ENCODE measurements at regions not wholly inside any gene's neighbourhood (a gene's known extent, or its start where the extent isn't known, plus 50 kb on each side); places are given as distances from the start of the nearest gene placed in this dataset.
"Not testable (repeated sequence)": the region's sequence is repeated elsewhere in the genome, so short reads cannot be mapped to it uniquely, and the experiment has no call there.

- TF ChIP-seq EZH2phosphoT487 (conservative IDR thresholded peaks at IDR 0.05; ENCODE audit: low read length) (no peak), CTCF (IDR thresholded peaks at IDR 0.05; ENCODE audit: insufficient read depth, low read length, poor library complexity, severe bottlenecking) (no peak)
- Histone ChIP-seq H3K9ac (ENCODE audit: low read length) (no peak overlapping the region), H3K4me3 (ENCODE audit: insufficient read depth, low read length, poor library complexity, severe bottlenecking) (no peak overlapping the region), H3K27me3 (ENCODE audit: low read length) (no peaks in the 10 kb centered on the region), H3K9me3 (ENCODE audit: insufficient read depth, low read length) (no peaks in the 10 kb centered on the region), H4K20me1 (ENCODE audit: low read depth, low read length) (no peaks in the 10 kb centered on the region), H2AFZ (ENCODE audit: low read depth, low read length, severe bottlenecking) (no peak overlapping the region), H3K79me2 (ENCODE audit: insufficient read depth, low read length) (no peaks in the 10 kb centered on the region), H3K9me2 (replicated peaks; ENCODE audit: insufficient read depth, low read length) (no peaks in the 10 kb centered on the region), H3K27ac (ENCODE audit: low read depth, low read length) (no peak overlapping the region), H3K36me3 (ENCODE audit: low read length) (no peaks in the 10 kb centered on the region), H3K4me2 (ENCODE audit: low read depth, low read length, poor library complexity, severe bottlenecking) (no peak overlapping the region), H3F3A (ENCODE audit: insufficient read depth) (no peaks in the 10 kb centered on the region)
Measured at GRCh38 chr7:112929421-112929820, 139.2 kb upstream of the TMEM168 start.

GRCh38 chr7:112926018-112926417, 135.8 kb upstream of the TMEM168 start:
- Histone ChIP-seq H3K36me3 (ENCODE audit: low read length) (no peaks in the 10 kb centered on the region), H3K27me3 (ENCODE audit: low read length) (no peaks in the 10 kb centered on the region), H3K9me3 (ENCODE audit: insufficient read depth, low read length) (no peaks in the 10 kb centered on the region), H3K4me3 (ENCODE audit: insufficient read depth, low read length, poor library complexity, severe bottlenecking) (no peak overlapping the region), H2AFZ (ENCODE audit: low read depth, low read length, severe bottlenecking) (no peak overlapping the region), H3K27ac (ENCODE audit: low read depth, low read length) (no peak overlapping the region), H3K79me2 (ENCODE audit: insufficient read depth, low read length) (no peaks in the 10 kb centered on the region), H3F3A (ENCODE audit: insufficient read depth) (no peaks in the 10 kb centered on the region), H3K9ac (ENCODE audit: low read length) (no peak overlapping the region), H3K4me2 (ENCODE audit: low read depth, low read length, poor library complexity, severe bottlenecking) (no peak overlapping the region), H3K9me2 (replicated peaks; ENCODE audit: insufficient read depth, low read length) (no peaks in the 10 kb centered on the region), H4K20me1 (ENCODE audit: low read depth, low read length) (no peaks in the 10 kb centered on the region)
- TF ChIP-seq EZH2phosphoT487 (conservative IDR thresholded peaks at IDR 0.05; ENCODE audit: low read length) (no peak), CTCF (IDR thresholded peaks at IDR 0.05; ENCODE audit: insufficient read depth, low read length, poor library complexity, severe bottlenecking) (no peak)

- not testable (repeated sequence) for H4K20me1 ChIP-seq (ENCODE audit: low read depth, low read length); H3K79me2 ChIP-seq (ENCODE audit: insufficient read depth, low read length); H2AFZ ChIP-seq (ENCODE audit: low read depth, low read length, severe bottlenecking)
Measured at GRCh38 chr7:112922546-112922945, 132.4 kb upstream of the TMEM168 start.

GRCh38 chr7:112916431-112916830, 126.2 kb upstream of the TMEM168 start:
- H2AFZ ChIP-seq (ENCODE audit: low read depth, low read length, severe bottlenecking); H3K9me2 ChIP-seq (replicated peaks; ENCODE audit: insufficient read depth, low read length); H3K4me3 ChIP-seq (ENCODE audit: insufficient read depth, low read length, poor library complexity, severe bottlenecking); H3F3A ChIP-seq (ENCODE audit: insufficient read depth); H4K20me1 ChIP-seq (ENCODE audit: low read depth, low read length); H3K27ac ChIP-seq (ENCODE audit: low read depth, low read length); H3K27me3 ChIP-seq (ENCODE audit: low read length); H3K9ac ChIP-seq (ENCODE audit: low read length); H3K79me2 ChIP-seq (ENCODE audit: insufficient read depth, low read length); H3K9me3 ChIP-seq (ENCODE audit: insufficient read depth, low read length); H3K36me3 ChIP-seq (ENCODE audit: low read length); H3K4me2 ChIP-seq (ENCODE audit: low read depth, low read length, poor library complexity, severe bottlenecking): not testable (repeated sequence)

More at GRCh38 chr7:112922546-112922945, 132.4 kb upstream of the TMEM168 start:
- not testable (repeated sequence) for H3K4me3 ChIP-seq (ENCODE audit: insufficient read depth, low read length, poor library complexity, severe bottlenecking); H3K9ac ChIP-seq (ENCODE audit: low read length); H3K27ac ChIP-seq (ENCODE audit: low read depth, low read length); H3F3A ChIP-seq (ENCODE audit: insufficient read depth); H3K9me3 ChIP-seq (ENCODE audit: insufficient read depth, low read length); H3K4me2 ChIP-seq (ENCODE audit: low read depth, low read length, poor library complexity, severe bottlenecking); H3K36me3 ChIP-seq (ENCODE audit: low read length); H3K9me2 ChIP-seq (replicated peaks; ENCODE audit: insufficient read depth, low read length); H3K27me3 ChIP-seq (ENCODE audit: low read length)

Measured in SU-DHL-6 (cell line).